HG03460 (cell line): ENCODE measurements at regions not wholly inside any gene's neighbourhood (a gene's known extent, or its start where the extent isn't known, plus 50 kb on each side); places are given as distances from the start of the nearest gene placed in this dataset.

ENCODE experiments used
- ATAC-seq: cut with Tn5 transposase; IDR thresholded peaks from one replicate; pipeline ENCODE4 v1.9.1; 2021; ENCODE audit not compliant: unreplicated experiment

DNA sequence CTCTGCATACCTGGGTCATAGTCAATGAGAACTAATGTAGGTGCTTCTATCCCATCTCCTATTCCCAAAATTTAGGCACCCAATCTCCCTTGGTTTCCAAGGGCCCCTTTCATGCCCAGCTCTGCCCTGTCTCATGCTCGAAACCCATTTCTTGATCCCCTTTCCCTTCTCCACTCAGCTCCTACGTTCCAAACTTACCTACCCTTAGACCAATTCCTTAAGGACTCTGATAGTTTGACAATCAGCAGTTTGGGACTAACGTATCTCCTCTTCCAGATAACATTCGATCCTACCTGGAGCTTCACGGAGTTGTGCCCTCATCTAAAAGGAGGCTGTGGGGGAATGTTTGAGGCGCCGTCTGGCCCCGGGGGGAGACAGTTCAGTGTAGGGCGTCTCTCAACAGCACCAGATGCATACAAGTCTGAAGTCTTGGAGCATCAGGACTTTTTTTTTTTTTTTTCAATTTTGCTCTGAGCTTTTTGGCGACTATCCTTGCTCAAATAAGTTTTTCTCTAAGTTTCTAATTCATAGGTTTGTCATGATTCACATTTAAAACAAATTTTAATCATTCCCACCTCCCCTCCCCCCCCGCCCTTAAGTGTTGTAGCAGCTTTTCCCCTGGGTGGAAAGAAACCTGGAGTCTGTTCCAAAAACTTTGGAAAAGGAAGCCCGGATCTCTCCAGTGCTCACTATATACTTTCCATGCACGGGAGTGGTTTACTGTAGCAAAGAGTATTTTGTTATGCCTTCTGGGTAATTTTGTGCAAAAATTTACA, 141.2 kb upstream of the LGALSL start:
- no peak for ATAC-seq

DNA sequence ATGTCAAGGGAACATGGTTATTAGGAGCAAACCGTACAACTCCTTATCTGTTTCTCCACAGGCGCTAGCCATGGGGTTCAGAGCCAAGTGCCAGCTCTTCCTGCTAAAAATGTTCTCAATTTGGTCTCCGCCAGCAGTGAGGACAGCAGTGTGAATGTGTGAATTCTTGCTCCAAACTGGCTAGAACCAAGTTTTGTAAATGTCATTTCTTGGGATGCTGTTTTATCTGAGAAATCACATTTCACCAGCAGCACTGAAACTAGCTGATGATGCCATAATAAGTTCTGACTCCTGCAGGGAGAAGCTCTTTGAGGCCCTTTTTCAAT, 140.6 kb upstream of the LGALSL start:
- ATAC-seq, result no peak

DNA sequence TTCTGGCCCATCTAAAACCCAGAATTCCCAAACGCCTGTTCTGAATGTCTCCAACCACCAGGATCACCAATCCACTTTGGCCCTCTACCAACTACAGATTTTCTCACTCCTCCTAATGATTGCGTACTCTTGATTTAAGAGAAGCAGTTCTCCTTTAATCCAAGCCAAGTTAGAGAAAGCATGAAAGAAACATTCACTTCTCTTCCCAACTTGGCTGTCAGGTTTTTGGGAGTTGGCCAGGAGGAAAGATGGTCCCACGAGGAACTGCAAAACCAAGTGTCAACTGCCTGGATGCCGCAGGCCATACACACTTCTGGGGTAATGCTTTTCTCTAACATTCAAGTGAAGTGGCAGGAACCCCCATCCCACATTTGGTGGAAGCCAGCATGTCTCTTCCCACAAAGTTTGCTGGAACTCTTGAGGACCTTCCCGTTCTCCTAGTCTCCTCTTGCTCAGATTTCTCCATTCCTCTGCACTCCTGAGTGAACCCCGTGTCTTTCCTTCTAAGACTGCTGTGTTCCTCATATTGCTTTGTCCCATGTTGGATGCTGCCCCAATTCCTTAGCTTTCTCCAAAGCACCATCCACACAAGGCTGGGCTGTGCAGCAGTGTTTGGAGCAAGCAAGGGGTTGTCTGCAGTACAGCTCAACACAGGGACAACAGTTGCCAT, 138.5 kb upstream of the LGALSL start:
- ATAC-seq, result no peak

DNA sequence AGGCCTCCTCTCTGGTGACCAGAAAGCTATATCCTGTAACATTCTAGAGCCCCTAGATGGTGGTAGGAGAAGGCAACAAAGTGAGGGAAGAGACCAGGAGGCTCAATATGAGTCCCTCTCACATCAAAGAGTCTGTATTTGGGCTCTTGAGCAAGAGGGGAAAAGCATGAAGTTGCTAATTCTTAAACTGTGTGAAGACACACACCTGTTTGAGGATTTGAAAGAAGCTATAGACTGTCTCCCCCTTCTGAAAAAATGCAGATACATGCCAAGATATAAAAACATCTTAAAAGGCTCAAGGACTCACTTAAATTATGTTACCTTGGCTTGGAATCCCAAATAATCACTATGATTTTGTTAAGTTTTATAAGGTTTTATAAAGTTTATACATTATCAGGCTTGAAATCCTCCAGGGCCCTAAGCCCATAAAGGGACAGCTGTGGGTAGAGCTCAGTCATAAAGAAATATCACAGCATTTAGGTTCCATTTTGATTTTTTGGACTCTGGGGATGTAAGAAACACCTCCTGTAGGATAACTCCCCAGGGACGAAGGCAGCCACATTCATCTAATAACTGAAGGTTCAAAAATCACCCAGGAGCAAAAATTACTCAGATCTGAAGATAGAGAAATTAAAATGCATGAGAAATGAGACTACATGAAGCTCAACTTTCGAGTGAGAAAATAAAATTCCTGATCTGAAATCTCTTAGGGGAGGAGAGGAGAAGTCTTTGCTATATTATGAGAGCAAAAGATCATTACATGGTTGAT, 136.1 kb upstream of the LGALSL start:
- no peak for ATAC-seq

DNA sequence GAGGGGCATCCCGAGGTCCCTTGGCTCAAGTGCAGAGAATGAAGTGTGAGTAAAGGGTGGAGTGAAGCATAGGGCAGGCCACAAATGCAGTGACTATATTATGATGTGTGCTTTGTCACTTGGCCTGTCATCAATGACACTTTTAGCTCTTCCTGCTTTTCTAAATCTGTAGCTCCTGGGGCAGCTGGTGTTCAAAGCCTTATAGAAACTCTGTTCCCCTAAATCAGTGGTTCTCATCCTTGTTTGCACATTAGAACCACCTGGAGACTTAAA, 135.6 kb upstream of the LGALSL start:
- no peak for ATAC-seq

DNA sequence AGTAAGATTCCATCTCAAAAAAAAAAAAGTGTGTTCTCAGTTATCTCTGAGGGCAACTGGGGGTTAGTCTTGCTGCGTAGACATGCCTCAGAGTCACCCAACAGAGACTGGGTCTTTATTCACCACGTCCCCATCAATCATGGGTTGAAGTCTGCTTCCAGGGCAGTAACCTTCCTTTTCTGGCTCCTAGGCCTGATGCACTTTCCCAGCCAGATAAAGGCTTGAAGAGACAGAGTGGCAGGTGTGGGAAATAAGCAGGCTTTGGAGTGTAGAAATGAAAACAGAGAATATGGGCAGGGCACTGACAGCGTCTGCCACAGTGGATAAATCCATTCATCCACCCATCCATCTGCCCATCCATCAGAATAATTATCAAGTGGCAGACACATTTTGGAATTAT, 134.1 kb upstream of the LGALSL start:
- ATAC-seq, result no peak

DNA sequence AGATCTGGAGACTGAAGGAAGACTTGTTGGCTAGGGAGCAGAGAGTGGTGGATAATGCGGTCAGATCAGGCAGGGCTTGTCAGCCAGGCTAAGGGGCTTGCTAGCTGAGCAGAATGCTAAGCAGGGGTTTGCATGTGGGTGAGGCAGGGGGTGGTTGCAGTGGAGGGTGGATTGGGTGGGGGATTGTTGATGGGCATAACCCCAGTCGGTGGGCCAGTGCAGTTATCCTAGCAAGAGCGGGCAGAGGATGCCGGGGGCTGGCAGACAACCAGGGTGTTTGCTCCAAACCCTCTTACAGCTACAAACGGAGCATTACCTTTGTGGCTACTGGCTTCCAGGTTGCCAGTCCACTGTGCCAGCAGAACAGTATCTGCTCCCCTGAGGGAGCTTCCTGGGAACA, 131.5 kb upstream of the LGALSL start:
- ATAC-seq, result no peak

DNA sequence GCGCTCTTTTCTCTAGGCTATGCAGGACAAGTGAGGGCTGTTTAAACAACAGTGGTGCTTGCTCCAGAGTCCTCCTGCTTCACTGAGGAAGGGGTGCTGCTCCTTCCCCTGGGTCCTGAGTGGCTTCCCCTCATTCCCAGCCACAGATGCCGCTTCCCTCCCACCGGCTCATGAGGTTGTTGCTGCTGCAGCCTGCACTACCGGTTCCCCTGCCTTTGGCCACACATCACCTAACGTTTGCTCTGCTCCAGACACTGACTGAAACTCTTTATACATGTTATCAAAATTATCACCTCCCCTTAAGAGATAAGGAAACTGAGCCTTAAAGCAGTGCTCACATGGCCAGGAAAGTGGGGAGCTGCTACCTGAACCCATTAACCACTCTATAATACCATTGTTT, 130.8 kb upstream of the LGALSL start:
- no peak for ATAC-seq

DNA sequence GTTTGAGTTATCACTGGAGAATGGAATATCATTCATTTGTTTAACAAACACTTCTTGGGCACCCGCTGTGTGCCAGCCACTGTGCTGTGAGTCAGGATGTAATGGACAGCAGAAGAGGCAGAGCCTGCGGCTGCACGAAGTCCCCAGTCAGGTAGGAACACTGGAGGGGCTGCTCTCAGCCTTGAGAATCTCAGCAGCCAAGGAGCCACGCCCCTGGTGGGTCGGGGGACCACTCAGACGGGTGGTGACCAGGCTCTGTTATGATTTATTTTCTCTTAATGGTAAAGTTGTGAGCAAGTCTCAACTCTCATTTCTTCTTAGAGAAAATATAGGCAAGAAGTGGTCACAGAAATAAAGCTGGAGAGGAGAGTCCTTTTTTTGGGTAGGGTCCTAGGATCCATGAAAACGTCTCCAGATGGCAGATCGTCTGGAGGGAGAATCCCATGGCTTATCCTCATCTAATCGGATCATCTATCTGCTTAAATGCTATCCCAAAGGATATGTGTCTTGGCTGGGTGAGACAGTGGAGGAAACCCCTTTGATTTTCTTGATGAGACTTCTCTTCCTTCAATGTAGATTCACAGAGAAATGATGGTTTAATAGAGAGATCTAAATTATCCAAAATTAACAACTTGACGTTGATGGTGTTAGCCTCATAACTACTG, 129.1 kb upstream of the LGALSL start:
- no peak for ATAC-seq

DNA sequence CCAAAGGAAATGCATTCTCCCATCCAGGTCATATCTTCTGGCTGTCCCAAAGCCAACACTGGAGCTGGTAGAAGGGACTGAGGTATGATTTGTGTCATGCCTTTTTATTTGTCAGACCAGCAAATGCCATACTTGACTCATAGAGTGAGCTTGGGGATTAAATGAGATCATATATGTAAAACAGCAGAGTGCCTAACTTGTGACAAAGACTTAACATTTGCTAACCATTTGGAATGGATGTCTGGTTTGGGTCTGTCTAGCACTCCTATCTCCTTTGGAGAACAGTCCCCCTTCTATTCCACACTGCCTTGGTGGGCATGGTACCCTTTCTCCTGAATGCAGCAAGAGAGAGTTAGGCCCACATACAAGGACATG, 128.5 kb upstream of the LGALSL start:
- ATAC-seq, result peak; percentile 6

DNA sequence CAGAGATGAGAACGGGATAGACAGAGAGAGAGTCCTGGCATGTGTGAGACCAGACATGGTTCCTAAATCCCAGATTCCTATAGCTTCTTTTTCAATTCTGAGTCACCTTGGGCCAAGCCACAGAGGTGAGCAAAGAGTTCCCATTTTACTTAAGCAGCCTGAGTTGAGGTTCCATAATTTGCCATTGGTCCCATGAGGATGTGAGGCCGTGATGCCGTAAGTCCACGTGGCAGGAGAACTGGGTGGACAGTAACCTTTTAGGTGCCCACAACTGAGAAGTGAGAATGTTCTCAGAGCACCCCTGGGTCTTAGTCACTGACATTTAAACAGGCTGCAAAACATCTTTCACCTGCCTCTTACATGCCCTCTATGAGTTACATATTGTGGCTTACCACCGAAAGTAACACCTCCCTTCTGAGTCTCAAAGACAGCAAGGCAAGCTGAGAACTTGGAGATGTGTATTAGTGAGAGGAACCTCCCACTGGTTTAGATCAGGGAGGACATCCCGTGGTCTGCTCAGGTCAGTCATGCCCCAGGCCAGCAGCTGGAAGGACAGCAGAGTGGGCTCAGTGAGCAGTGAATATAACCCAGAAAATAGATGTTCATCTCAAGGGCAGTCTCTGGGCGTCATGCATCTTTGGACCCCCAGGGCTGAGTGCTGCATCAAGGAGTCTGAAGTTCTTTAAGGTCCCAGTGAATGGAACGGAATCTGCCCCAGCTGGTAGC, 127.9 kb upstream of the LGALSL start:
- ATAC-seq, result peak; percentile 80

DNA sequence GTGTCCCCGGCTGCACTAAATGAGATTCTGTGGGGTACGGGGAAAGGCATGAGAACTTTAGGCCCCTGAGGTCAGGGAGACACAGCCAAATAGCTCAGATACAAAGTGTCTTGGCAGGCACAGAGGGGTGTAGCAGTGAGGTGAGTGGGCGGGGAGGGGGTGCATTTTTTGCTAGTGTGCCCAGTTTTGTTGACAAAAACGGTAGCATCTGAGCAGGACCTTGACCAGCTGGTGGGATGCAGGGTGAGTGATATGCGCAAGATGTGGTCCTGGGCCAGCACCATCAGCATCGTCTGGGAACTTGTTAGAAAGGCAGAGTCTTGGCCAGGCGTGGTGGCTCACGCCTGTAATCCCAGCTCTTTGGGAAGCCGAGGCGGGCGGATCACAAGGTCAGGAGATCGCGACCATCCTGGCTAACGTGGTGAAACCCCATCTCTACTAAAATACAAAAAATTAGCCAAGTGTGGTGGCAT, 127.3 kb upstream of the LGALSL start:
- no peak for ATAC-seq

DNA sequence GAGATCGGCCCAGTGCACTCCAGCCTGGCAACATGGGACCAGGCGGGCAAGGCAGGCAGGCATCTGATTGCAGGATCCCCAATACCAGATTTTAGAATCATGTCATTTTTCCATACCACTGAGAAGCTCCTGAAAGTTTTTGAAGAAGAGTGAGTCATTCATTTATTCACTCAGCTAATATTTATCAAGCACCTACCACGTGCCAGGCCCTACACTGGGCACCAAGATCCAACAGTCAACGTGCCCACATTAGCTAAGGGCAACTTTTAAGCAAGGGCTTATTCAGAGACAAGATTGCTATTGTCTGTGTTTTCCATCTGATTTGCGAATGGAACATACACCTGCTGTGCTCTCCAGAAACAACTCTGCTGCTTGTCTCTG, 126.8 kb upstream of the LGALSL start:
- ATAC-seq, result no peak

DNA sequence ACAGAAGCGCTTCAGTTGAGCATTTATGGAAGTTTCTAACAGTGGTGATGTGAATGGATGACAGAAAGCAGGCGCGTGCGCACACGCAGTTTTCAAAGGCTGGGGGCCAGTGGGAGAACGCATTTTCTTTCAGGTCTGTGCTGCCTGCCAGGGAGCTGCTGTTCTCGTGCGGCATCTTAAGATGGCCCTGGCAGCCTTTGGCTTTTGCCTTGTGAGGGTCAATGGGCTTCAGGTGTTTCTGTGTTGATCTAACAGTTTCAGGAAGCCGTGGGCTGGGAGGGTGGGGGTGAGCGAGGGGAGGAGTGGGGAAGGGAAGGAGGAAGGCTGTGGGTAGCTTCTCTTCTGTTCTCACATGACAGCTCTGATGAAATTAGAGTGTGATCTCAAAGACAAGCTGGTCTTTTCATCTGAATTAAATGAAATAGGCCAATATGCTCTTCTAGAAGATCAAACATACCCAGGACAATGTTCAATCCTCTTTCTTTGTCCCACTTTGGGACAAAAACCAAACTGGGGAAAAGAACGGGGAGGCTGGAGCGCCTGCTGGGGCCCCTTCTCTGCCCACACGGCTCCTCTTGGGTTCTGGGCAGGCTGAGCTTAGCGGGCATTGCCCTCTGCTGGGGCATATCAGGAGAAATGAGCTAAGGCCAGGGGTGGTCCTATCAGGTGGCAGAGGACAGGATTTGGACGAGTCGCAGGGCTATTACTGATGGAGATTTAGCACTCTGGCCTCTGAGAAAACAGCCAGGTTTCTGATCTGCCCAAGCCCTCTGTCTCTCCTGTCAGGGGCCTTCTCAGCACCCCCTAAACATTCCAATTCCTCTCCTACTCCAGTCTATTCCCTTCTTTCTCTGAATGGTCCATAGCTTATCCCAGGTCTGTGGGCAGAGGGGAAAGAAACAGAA, 126.2 kb upstream of the LGALSL start:
- ATAC-seq, result peak; percentile 21

DNA sequence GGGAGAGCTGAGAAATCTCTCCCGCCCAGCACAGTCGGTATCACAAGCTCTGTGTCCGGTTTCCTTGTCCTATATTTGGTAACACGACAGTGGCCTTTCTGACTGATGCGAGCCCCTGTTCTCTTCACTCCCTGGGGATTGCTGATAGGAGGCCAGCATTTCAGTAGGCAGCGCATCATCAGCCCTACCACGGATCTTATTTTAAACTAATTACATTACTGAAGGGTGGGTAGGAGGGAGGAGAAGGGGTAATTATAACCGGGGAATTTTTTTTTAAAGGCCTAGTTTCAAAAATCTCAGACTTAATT, 125.6 kb upstream of the LGALSL start:
- ATAC-seq, result no peak

DNA sequence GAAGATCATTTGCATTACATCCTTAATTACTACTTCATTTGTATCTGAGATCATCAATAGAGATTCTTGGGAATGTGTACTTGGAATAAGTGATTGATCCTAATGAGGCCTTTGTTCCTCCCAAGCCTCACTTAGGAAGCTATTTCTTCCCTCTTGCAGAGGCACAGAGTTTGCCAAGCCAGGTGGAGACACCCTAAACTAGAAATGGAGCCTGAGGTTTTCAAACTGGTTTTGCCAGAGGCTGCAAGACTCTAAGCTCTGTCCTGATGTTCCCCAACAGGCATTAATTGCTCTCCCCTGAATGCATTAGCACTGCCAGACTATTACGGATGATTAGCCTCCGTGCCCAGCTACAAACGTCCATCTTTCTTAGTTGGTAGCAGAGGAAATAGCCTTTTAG, 125.2 kb upstream of the LGALSL start:
- ATAC-seq, result no peak

DNA sequence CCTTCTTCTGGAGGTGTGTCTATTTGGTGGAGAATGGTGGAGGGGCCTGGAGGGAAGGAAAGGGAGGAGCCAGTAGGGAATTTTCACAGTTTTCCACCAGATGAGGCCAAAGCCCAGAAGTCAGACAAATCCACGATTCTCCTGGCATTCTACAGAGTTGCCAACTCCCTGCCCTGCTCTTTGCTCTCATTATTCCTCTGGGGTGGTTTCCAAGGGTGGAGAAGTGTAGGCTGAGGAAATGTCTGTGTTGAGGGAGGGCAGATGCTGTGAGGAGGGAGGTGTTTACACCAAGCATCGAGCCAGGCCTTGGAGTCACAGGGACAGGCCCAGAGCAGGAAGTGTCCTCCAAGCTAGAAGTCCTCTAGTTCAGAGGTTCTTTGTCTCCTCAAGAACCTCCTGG, 124.1 kb upstream of the LGALSL start:
- no peak for ATAC-seq

DNA sequence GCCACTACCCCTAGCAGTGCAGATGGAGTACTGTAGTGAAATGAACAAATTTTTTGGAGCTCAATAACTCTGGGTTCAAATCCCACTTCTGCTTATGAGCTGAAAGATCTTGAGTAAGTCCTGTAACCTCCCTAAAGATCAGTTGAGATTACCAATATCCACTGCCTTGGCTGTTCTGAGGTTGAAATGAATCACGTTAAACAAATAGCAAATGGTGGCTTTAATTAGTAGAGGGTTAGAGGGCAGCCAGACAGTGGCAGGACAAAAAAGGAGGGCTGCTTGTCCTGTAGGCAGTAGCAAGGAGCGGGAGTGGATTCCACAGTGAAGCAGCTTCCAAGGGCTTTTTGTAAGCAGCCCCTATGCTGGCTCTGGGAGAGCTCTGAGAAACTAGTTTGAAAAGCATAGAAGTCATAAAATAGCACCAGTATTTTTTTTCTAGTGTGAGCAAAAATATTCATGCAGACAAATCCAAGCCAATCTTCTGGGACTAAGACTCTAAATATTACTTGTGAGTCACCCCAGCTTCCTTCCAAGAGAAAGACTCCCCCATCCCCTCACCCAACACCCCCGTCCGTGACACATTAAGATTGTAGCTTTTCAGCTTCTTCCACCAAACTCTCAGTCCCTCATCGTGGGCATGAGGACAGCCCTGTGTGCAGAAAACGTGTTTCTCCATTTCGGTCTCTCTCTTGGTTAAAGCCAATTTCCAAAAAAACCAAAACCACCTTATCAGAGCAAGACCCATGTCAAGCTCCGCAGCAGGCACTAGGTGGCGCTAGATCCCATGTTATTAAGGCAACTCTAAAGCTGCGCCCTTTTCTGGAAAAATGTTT, 123.5 kb upstream of the LGALSL start:
- ATAC-seq, result no peak

DNA sequence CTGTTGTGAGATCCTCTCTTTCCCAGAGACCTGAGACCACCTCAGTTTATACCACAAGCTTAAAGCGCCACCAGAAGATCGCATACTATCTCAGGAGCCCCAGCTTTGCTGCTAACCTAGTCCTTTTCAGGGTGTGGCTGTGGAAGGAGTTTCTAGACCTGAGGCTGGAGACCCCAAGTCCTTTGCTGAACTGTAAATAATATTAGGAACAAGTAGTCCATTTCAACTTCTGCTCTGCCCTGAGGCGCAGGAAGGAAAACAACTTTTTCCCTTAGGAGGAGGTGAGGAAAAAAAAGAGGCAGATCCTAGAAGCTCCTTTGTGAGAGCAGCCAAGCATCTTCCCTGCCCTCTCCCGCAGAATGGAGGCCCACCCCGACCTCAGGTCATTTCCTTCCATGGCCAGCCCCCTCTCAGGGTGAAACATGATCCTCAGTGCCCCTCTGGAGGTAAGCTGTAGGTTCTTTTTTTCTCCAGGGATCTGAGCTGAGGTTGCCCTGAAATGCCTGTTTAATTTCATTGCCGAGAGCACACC, 122.8 kb upstream of the LGALSL start:
- no peak for ATAC-seq
